GM23338 (cell line): ENCODE measurements at regions not wholly inside any gene's neighbourhood (a gene's known extent, or its start where the extent isn't known, plus 50 kb on each side); places are given as distances from the start of the nearest gene placed in this dataset.

Experiments
- ATAC-seq: fragments of 200-7000 bp; cut with Tn5 transposase; 3 replicates; pipeline ENCODE4 v1.9.1; 2020
- DNase-seq: peaks from one replicate; pipeline ENCODE4 v3.0.0-alpha.2; 2015; ENCODE audit warnings: low spot score
- H2AFZ ChIP-seq: fragments of 200-600 bp; sonication (generic); 2 replicates; pipeline ENCODE4 v1.8.0; 2016; ENCODE audit warnings: antibody characterized with exemption, mild to moderate bottlenecking, moderate library complexity
- H3F3A ChIP-seq: fragments of 200-600 bp; sonication (generic); replicated peaks from 2 replicates; pipeline ENCODE4 v1.8.0; 2017; ENCODE audit warnings: antibody characterized with exemption, mixed run types, low read depth
- H3K27ac ChIP-seq: fragments of 200-600 bp; sonication (generic); 2 replicates; pipeline ENCODE4 v1.6.1; 2016; ENCODE audit warnings: low read depth
- H3K27me3 ChIP-seq: fragments of 200-600 bp; sonication (generic); 2 replicates; pipeline ENCODE4 v1.8.0; 2016; ENCODE audit warnings: mild to moderate bottlenecking, mixed run types, moderate library complexity; ENCODE audit not compliant: insufficient read depth
- H3K36me3 ChIP-seq: fragments of 200-600 bp; sonication (generic); 2 replicates; pipeline ENCODE4 v1.8.0; 2016; ENCODE audit warnings: mild to moderate bottlenecking; ENCODE audit not compliant: insufficient read depth
- H3K4me1 ChIP-seq: fragments of 200-600 bp; sonication (generic); 2 replicates; pipeline ENCODE4 v1.8.0; 2016; ENCODE audit warnings: mild to moderate bottlenecking, moderate library complexity; ENCODE audit not compliant: insufficient read depth
- H3K4me2 ChIP-seq: fragments of 200-600 bp; sonication (generic); 2 replicates; pipeline ENCODE4 v1.7.1; 2017; ENCODE audit warnings: mixed run types
- H3K4me3 ChIP-seq: fragments of 200-600 bp; sonication (generic); 2 replicates; pipeline ENCODE4 v1.6.1; 2016; ENCODE audit warnings: mixed run types
- H3K79me2 ChIP-seq: fragments of 200-600 bp; sonication (generic); replicated peaks from 2 replicates; pipeline ENCODE4 v1.8.0; 2017; ENCODE audit warnings: mild to moderate bottlenecking; ENCODE audit not compliant: insufficient read depth
- H3K9me2 ChIP-seq: fragments of 200-600 bp; sonication (generic); 2 replicates; pipeline ENCODE4 v1.8.0; 2017; ENCODE audit not compliant: insufficient read depth
- H4K20me1 ChIP-seq: fragments of 200-600 bp; sonication (generic); replicated peaks from 2 replicates; pipeline ENCODE4 v1.8.0; 2017; ENCODE audit warnings: mild to moderate bottlenecking; ENCODE audit not compliant: insufficient read depth
- H3K27ac Mint-ChIP-seq: 2 replicates; pipeline ENCODE4 v1.8.0; 2020; ENCODE audit warnings: inconsistent platforms, mild to moderate bottlenecking, moderate library complexity, mixed read lengths
- H3K27me3 Mint-ChIP-seq: 3 replicates; pipeline ENCODE4 v1.8.0; 2022; ENCODE audit warnings: low read depth, mild to moderate bottlenecking, moderate library complexity, mixed read lengths, inconsistent platforms; ENCODE audit not compliant: insufficient read depth, poor library complexity
- H3K36me3 Mint-ChIP-seq: 3 replicates; pipeline ENCODE4 v1.8.0; 2021; ENCODE audit warnings: low read depth, mild to moderate bottlenecking, inconsistent platforms, moderate library complexity, mixed read lengths
- H3K4me1 Mint-ChIP-seq: 3 replicates; pipeline ENCODE4 v1.8.0; 2020; ENCODE audit warnings: mild to moderate bottlenecking, inconsistent platforms, mixed read lengths
- H3K4me3 Mint-ChIP-seq: 3 replicates; pipeline ENCODE4 v1.8.0; 2021; ENCODE audit warnings: moderate library complexity, mild to moderate bottlenecking, inconsistent platforms, mixed read lengths
- H3K9me3 Mint-ChIP-seq: 3 replicates; pipeline ENCODE4 v1.8.0; 2020; ENCODE audit warnings: moderate library complexity, mild to moderate bottlenecking, inconsistent platforms, mixed read lengths
- CREB1 ChIP-seq: fragments of 250-450 bp; sonication (Bioruptor Pico); IDR thresholded peaks from 2 replicates; pipeline ENCODE4 v1.5.0; 2020; ENCODE audit warnings: low read depth, mild to moderate bottlenecking, moderate library complexity
- EZH2 ChIP-seq: fragments of 200-600 bp; sonication (generic); IDR thresholded peaks from one replicate; pipeline ENCODE4 v1.8.0; 2017; ENCODE audit warnings: antibody characterized with exemption, mild to moderate bottlenecking, low read depth; ENCODE audit not compliant: unreplicated experiment
- EZH2phosphoT487 ChIP-seq: fragments of 200-600 bp; sonication (generic); IDR thresholded peaks from one replicate; pipeline ENCODE4 v1.8.1; 2018; ENCODE audit warnings: antibody characterized with exemption; ENCODE audit not compliant: unreplicated experiment
- POLR2AphosphoS5 ChIP-seq: IDR thresholded peaks from 2 replicates; pipeline ENCODE4 v1.6.1; 2016; ENCODE audit warnings: antibody characterized with exemption, low read depth
- STAT1 ChIP-seq: IDR thresholded peaks from one replicate; pipeline ENCODE4 v1.6.1; 2016; ENCODE audit warnings: antibody characterized with exemption; ENCODE audit not compliant: unreplicated experiment
- ZNF114 ChIP-seq: fragments of 250-450 bp; sonication (Bioruptor Pico); IDR thresholded peaks from 2 replicates; pipeline ENCODE4 v1.5.0; 2020; ENCODE audit warnings: mild to moderate bottlenecking, moderate library complexity
- ZNF331 ChIP-seq: fragments of 250-450 bp; sonication (Bioruptor Pico); IDR thresholded peaks from 2 replicates; pipeline ENCODE4 v1.5.0; 2020; ENCODE audit warnings: low read depth, mild to moderate bottlenecking, moderate library complexity
- ZNF462 ChIP-seq: fragments of 250-450 bp; sonication (Bioruptor Pico); IDR thresholded peaks from 2 replicates; pipeline ENCODE4 v1.5.0; 2020; ENCODE audit warnings: mild to moderate bottlenecking, moderate library complexity

GRCh38 chr10:55497893-55498499 is 697.0 kb upstream of the PCDH15 start:
- Mint-ChIP-seq H3K9me3 (no peaks in the 10 kb centered on the region), H3K4me1 (no peaks in the 10 kb centered on the region), H3K36me3 (no peaks in the 10 kb centered on the region), H3K27me3 (no peaks in the 10 kb centered on the region), H3K4me3 (no peak overlapping the region), H3K27ac (no peak overlapping the region)
- no peak overlapping the region for H3K4me3 ChIP-seq
- no peak for DNase-seq
- no peak overlapping the region for H3K4me2 ChIP-seq
- H3F3A ChIP-seq: no peaks in the 10 kb centered on the region
- ATAC-seq: no peak
- H3K79me2 ChIP-seq: no peaks in the 10 kb centered on the region
- no peaks in the 10 kb centered on the region for H3K27me3 ChIP-seq
- no peaks in the 10 kb centered on the region for H4K20me1 ChIP-seq
- no peak overlapping the region for H3K27ac ChIP-seq
- no peaks in the 10 kb centered on the region for H3K36me3 ChIP-seq
- TF ChIP-seq ZNF114 (CRISPR knock-in tag) (no peak), CREB1 (CRISPR knock-in tag) (no peak), POLR2AphosphoS5 (no peak), STAT1 (no peak), EZH2 (no peak), ZNF331 (no peak), ZNF462 (no peak), EZH2phosphoT487 (no peak)
- H3K9me2 ChIP-seq: no peaks in the 10 kb centered on the region
- no peaks in the 10 kb centered on the region for H3K4me1 ChIP-seq
- no peak overlapping the region for H2AFZ ChIP-seq
